ENCODE measurements at regions not wholly inside any gene's neighbourhood (a gene's known extent, or its start where the extent isn't known, plus 50 kb on each side); places are given as distances from the start of the nearest gene placed in this dataset.

GRCh38 chr11:116355104-116355503, 417.7 kb downstream of the BUD13 start:
- TF ChIP-seq POLR2A (IDR thresholded peaks at IDR 0.05) (no peak), CTCF (IDR thresholded peaks at IDR 0.05) (no peak), POLR2AphosphoS5 (IDR thresholded peaks at IDR 0.05) (no peak)
